SH-SY5Y (cell line): ENCODE measurements at regions not wholly inside any gene's neighbourhood (a gene's known extent, or its start where the extent isn't known, plus 50 kb on each side); places are given as distances from the start of the nearest gene placed in this dataset.

ENCODE experiments used
- GATA2 ChIP-seq: IDR thresholded peaks from 2 replicates; pipeline ENCODE4 v1.6.1; 2011; ENCODE audit warnings: mild to moderate bottlenecking, low read depth, low read length
- GATA3 ChIP-seq: IDR thresholded peaks from 2 replicates; pipeline ENCODE4 v1.6.1; 2011; ENCODE audit warnings: low read depth, mild to moderate bottlenecking, low read length, moderate library complexity

GRCh38 chr10:78462726-78463228 lies 429.1 kb downstream of the RPS24 start:
- TF ChIP-seq GATA3 (no peak), GATA2 (no peak)

GRCh38 chr10:78464118-78464855 lies 430.6 kb downstream of the RPS24 start:
- no peak for TF ChIP-seq GATA3
- no peak for TF ChIP-seq GATA2

- TF ChIP-seq GATA2 (no peak), GATA3 (no peak)
These were observed 431.2 kb downstream of the RPS24 start for GRCh38 chr10:78464856-78465267.

GRCh38 chr10:78465431-78465830 lies 431.8 kb downstream of the RPS24 start:
- TF ChIP-seq GATA3 (no peak), GATA2 (no peak)

GRCh38 chr10:78467496-78468106 lies 433.9 kb downstream of the RPS24 start:
- TF ChIP-seq GATA3 = no peak

GRCh38 chr10:78470267-78471103 lies 436.8 kb downstream of the RPS24 start:
- TF ChIP-seq GATA3 = no peak
- no peak for TF ChIP-seq GATA2

- no peak for TF ChIP-seq GATA2
- TF ChIP-seq GATA3 = no peak
These were observed 437.7 kb downstream of the RPS24 start for GRCh38 chr10:78471326-78471722.

- peak; percentile 63 for TF ChIP-seq GATA2
- TF ChIP-seq GATA3 = no peak
These were observed 438.3 kb downstream of the RPS24 start for GRCh38 chr10:78471723-78472550.

DNA sequence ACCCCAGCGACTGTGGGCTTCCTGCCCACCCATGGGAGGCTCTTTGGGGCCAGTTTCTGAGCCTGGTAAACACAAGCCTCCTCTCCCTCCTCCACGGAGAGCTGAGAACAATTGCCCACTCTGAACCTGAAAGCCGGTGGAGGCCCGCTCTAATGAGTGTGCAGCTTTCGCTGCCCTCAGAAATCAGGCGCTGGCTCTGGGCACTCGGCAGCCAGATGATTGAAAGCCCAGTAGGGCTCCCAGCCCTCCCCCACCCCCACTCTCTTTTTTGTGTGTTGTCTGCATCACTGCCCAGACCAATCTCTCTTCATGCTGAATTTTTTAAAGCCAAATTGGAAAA lies 438.9 kb downstream of the RPS24 start:
- TF ChIP-seq GATA2 = no peak
- no peak for TF ChIP-seq GATA3

- TF ChIP-seq GATA2 = no peak
- TF ChIP-seq GATA3 = no peak
These were observed 439.3 kb downstream of the RPS24 start for GRCh38 chr10:78473006-78473405.

- 0 out of 2 replicates have a peak, but pooled peaks have one; percentile 29 for TF ChIP-seq GATA2
- TF ChIP-seq GATA3 = no peak
These were observed 441.1 kb downstream of the RPS24 start for GRCh38 chr10:78474743-78475142.

DNA sequence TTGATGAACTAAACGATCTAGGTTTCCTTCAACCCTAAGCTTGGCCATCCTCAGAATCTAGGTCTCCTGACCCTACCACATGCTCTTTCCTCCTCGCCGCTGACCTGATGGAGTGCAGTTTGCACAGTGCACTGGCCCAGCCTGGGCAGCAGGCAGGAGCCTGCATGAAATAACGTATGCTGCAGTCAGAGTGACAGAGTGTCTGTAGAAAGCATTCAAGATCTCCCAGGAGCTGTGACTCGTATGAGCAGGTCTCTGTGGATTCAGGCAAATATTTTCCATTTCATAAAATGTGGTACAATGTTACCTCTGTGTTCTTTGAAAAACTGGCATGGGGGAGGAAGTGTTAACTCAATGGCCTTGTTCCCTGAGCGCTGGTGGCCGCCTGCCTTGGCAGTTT lies 441.8 kb downstream of the RPS24 start:
- TF ChIP-seq GATA3 (no peak), GATA2 (no peak)

DNA sequence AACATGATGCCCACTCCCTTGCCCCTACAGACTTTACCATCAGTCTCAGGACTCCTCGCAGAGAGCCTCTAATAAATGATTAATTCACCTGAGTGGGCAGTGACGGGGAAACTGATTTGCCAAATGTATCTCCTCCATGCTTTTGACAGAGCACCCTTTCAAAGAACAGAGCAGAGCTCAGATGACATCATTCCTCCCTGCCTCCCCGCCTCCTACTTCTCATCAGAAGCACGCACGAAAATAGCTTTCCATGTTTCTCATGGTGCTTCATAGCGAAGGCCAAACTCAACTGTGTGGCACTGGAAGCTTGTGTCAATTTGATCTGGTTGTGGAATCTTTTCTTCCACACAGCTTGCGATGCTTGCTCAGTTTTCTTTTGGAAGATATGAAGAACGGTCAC lies 442.5 kb downstream of the RPS24 start:
- TF ChIP-seq GATA3 (no peak), GATA2 (no peak)

DNA sequence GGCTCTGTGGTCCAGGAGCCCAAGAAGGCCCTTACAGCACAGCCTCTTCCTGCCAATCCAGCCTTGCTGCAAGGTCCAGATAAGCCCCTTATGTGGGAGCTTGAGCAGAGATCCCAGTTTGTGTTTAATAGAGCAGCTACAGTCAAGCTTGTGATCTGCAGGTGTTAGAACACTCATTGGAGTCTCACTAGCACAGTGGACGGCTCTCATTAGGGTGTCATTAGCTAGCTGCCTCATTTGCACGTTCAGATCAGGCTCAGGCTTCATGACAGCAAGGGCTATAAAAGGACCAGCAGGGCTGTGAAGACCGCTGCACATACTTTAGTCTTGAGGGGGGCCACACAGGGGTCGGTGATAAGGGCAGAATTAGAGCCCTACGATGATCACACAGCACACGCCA lies 443.2 kb downstream of the RPS24 start:
- TF ChIP-seq GATA3 (no peak), GATA2 (no peak)
